Aorta (tissue), 5 donors: ENCODE measurements at regions not wholly inside any gene's neighbourhood (a gene's known extent, or its start where the extent isn't known, plus 50 kb on each side); places are given as distances from the start of the nearest gene placed in this dataset.
"Not testable (repeated sequence)": the region's sequence is repeated elsewhere in the genome, so short reads cannot be mapped to it uniquely, and the experiment has no call there.

Experiments used
- ATAC-seq: fragments of 200-7000 bp; cut with Tn5 transposase; one replicate; pipeline ENCODE4 v1.9.1; 2022; ENCODE audit warnings: moderate library complexity; ENCODE audit not compliant: low FRiP score
- DNase-seq, 2 donors: peaks; one replicate each; pipeline ENCODE4 v3.0.0-alpha.2; 2020
- H3K27ac ChIP-seq, 2 donors: one replicate each; pipeline ENCODE4 v1.5.1; 2013; ENCODE audit warnings: low read length in 2 of 2, mild to moderate bottlenecking in 2 of 2, moderate library complexity in 2 of 2, control low read depth in 1 of 2, inconsistent platforms in 1 of 2, low read depth in 1 of 2
- H3K27me3 ChIP-seq, 2 donors: one replicate each; pipeline ENCODE4 v1.6.1; 2013; ENCODE audit warnings: control low read depth in 1 of 2, low read length in 1 of 2, mild to moderate bottlenecking in 1 of 2, moderate library complexity in 1 of 2; ENCODE audit not compliant: insufficient read depth in 2 of 2, control insufficient read depth in 1 of 2
- H3K36me3 ChIP-seq, 2 donors: one replicate each; pipeline ENCODE4 v1.6.1; 2013; ENCODE audit warnings: control low read depth in 1 of 2, low read length in 1 of 2, mild to moderate bottlenecking in 1 of 2; ENCODE audit not compliant: insufficient read depth in 2 of 2, control insufficient read depth in 1 of 2
- H3K4me1 ChIP-seq, 2 donors: one replicate each; pipeline ENCODE4 v1.6.1; 2013; ENCODE audit warnings: low read length in 2 of 2, control low read depth in 1 of 2, mild to moderate bottlenecking in 1 of 2, moderate library complexity in 1 of 2; ENCODE audit not compliant: insufficient read depth in 2 of 2, control insufficient read depth in 1 of 2
- H3K4me3 ChIP-seq, 2 donors: one replicate each; pipeline ENCODE4 v1.5.1; 2013; ENCODE audit warnings: low read length in 2 of 2, control low read depth in 1 of 2, mild to moderate bottlenecking in 1 of 2
- H3K9me3 ChIP-seq: one replicate; pipeline ENCODE4 v1.6.1; 2013; ENCODE audit warnings: mild to moderate bottlenecking, low read length; ENCODE audit not compliant: control insufficient read depth
- WGBS, 2 donors: extraction: QIAGEN DNeasy Blood & Tissue Kit; methylation state at CpG; one replicate each; pipeline ENCODE4 v1.1.7; 2013; 5-methylcytosine and 5-hydroxymethylcytosine counted together
- intact Hi-C, 2 donors: fragments of 100-400 bp; cut with DNase I; formaldehyde crosslinking; loops; one replicate each; pipeline versions ENCODE4 v1.14.2 to v1.15.0; 2022
- donor health status: healthy with polysubstance abuse.
- donor health status: Bipolar disorder and iron deficiency.
- donor health status: DM: no; HTN: no; CAD: no.
- donor health status: DM: no; HTN: no; CAD: no.
- donor health status: DM: yes; HTN: yes; CAD: no.

- H3K27me3 ChIP-seq: no peaks in the 10 kb centered on the region
- intact Hi-C loops: no loop called here
- DNase-seq: no peak
- ATAC-seq: no peak
- H3K36me3 ChIP-seq: no peaks in the 10 kb centered on the region
- 95 to 97% methylated on average over 1 of the region's 1 CpG for WGBS, 2 donors
- no peaks in the 10 kb centered on the region for H3K9me3 ChIP-seq
- no peak overlapping the region for H3K27ac ChIP-seq
- H3K4me1 ChIP-seq: no peaks in the 10 kb centered on the region
- no peak overlapping the region for H3K4me3 ChIP-seq
These were observed 54.0 kb downstream of the RFPL4B start for GRCh38 chr6:112401083-112401482.

GRCh38 chr6:112407101-112407590, 60.0 kb downstream of the RFPL4B start:
- 69 to 74% methylated on average over 9 of the region's 9 CpGs for WGBS, 2 donors
- intact Hi-C loops: no loop called here
- no peak overlapping the region for H3K4me3 ChIP-seq
- DNase-seq: no peak
- no peaks in the 10 kb centered on the region for H3K4me1 ChIP-seq
- no peak overlapping the region for H3K27ac ChIP-seq
- no peak for ATAC-seq
- no peaks in the 10 kb centered on the region for H3K36me3 ChIP-seq
- no peaks in the 10 kb centered on the region for H3K9me3 ChIP-seq
- H3K27me3 ChIP-seq: no peaks in the 10 kb centered on the region

- Histone ChIP-seq H3K27ac (no peak overlapping the region), H3K27me3 (no peaks in the 10 kb centered on the region), H3K4me3 (no peak overlapping the region), H3K9me3 (no peaks in the 10 kb centered on the region), H3K36me3 (no peaks in the 10 kb centered on the region), H3K4me1 (no peaks in the 10 kb centered on the region)
- WGBS, 2 donors: 95% methylated on average over 10 of the region's 10 CpGs
- DNase-seq (no peak), ATAC-seq (no peak)
- intact Hi-C loops: no loop called here
These were observed 61.4 kb downstream of the RFPL4B start for GRCh38 chr6:112408522-112408921.

GRCh38 chr6:112409311-112409710, 62.2 kb downstream of the RFPL4B start:
- intact Hi-C loops: no loop called here
- Histone ChIP-seq H3K4me3 (no peak overlapping the region), H3K27ac (no peak overlapping the region), H3K36me3 (no peaks in the 10 kb centered on the region), H3K9me3 (no peaks in the 10 kb centered on the region), H3K27me3 (no peaks in the 10 kb centered on the region), H3K4me1 (no peaks in the 10 kb centered on the region)
- no peak for ATAC-seq
- WGBS, 2 donors: 44 to 46% methylated on average over 2 of the region's 2 CpGs
- no peak for DNase-seq

- H3K27me3 ChIP-seq: no peaks in the 10 kb centered on the region
- intact Hi-C loops: no loop called here
- no peaks in the 10 kb centered on the region for H3K4me1 ChIP-seq
- 53 to 54% methylated on average over 1 of the region's 1 CpG for WGBS, 2 donors
- no peaks in the 10 kb centered on the region for H3K9me3 ChIP-seq
- H3K36me3 ChIP-seq: no peaks in the 10 kb centered on the region
- H3K4me3 ChIP-seq: no peak overlapping the region
- DNase-seq (no peak), ATAC-seq (no peak)
- H3K27ac ChIP-seq: no peak overlapping the region
These were observed 66.7 kb downstream of the RFPL4B start for GRCh38 chr6:112413780-112414179.

GRCh38 chr6:112415366-112415765, 68.2 kb downstream of the RFPL4B start:
- H3K4me3 ChIP-seq: no peak overlapping the region
- no peak overlapping the region for H3K27ac ChIP-seq
- no peaks in the 10 kb centered on the region for H3K27me3 ChIP-seq
- H3K36me3 ChIP-seq: no peaks in the 10 kb centered on the region
- intact Hi-C loops: no loop called here
- no peaks in the 10 kb centered on the region for H3K9me3 ChIP-seq
- DNase-seq: no peak
- H3K4me1 ChIP-seq: no peaks in the 10 kb centered on the region
- no peak for ATAC-seq
- 23 to 37% methylated on average over 2 of the region's 2 CpGs for WGBS, 2 donors

- Histone ChIP-seq H3K4me3 (no peak overlapping the region), H3K27ac (no peak overlapping the region), H3K27me3 (no peaks in the 10 kb centered on the region), H3K36me3 (no peaks in the 10 kb centered on the region), H3K9me3 (no peaks in the 10 kb centered on the region), H3K4me1 (no peaks in the 10 kb centered on the region)
- intact Hi-C loops: no loop called here
- no peak for ATAC-seq
- DNase-seq: no peak
- 70 to 82% methylated on average over 4 of the region's 4 CpGs for WGBS, 2 donors
These were observed 69.7 kb downstream of the RFPL4B start for GRCh38 chr6:112416866-112417265.

GRCh38 chr6:112427011-112427410, 79.9 kb downstream of the RFPL4B start:
- WGBS, 2 donors: 94 to 96% methylated on average over 4 of the region's 4 CpGs
- H3K9me3 ChIP-seq, H3K4me1 ChIP-seq, H3K27me3 ChIP-seq, DNase-seq, intact Hi-C loops, ATAC-seq, H3K27ac ChIP-seq, H3K4me3 ChIP-seq, H3K36me3 ChIP-seq: not testable (repeated sequence)

- H3K4me1 ChIP-seq: no peaks in the 10 kb centered on the region
- no peak overlapping the region for H3K4me3 ChIP-seq
- no peaks in the 10 kb centered on the region for H3K36me3 ChIP-seq
- H3K27ac ChIP-seq: no peak overlapping the region
- H3K27me3 ChIP-seq: no peaks in the 10 kb centered on the region
- intact Hi-C loops: no loop called here
- no peaks in the 10 kb centered on the region for H3K9me3 ChIP-seq
- no peak for ATAC-seq
- no peak for DNase-seq
These were observed 80.4 kb downstream of the RFPL4B start for GRCh38 chr6:112427499-112427898.
